ENCODE measurements at regions not wholly inside any gene's neighbourhood (a gene's known extent, or its start where the extent isn't known, plus 50 kb on each side); places are given as distances from the start of the nearest gene placed in this dataset.

- Mint-ChIP-seq H3K27ac (no peak overlapping the region), H3K4me3 (ENCODE audit: low read depth) (no peak overlapping the region), H3K9me3 (ENCODE audit: low read depth) (peaks cover 18% of the 10 kb centered on the region), H3K27me3 (no peaks in the 10 kb centered on the region), H3K4me1 (ENCODE audit: low read depth) (peaks cover 21% of the 10 kb centered on the region), H3K36me3 (ENCODE audit: insufficient read depth) (peaks cover 2% of the 10 kb centered on the region)
- TF ChIP-seq CTCF (IDR thresholded peaks at IDR 0.05; ENCODE audit: unreplicated experiment), result no peak
- DNase-seq (ENCODE audit: low spot score, unreplicated experiment), result no peak
These were observed 188.3 kb upstream of the SLC38A2 start for GRCh38 chr12:46560874-46561273.

- Mint-ChIP-seq H3K36me3 (ENCODE audit: insufficient read depth) (peaks cover 2% of the 10 kb centered on the region), H3K27ac (peak overlapping the region; percentile 22), H3K9me3 (ENCODE audit: low read depth) (peaks cover 12% of the 10 kb centered on the region), H3K27me3 (no peaks in the 10 kb centered on the region), H3K4me3 (ENCODE audit: low read depth) (no peak overlapping the region), H3K4me1 (ENCODE audit: low read depth) (peaks cover 21% of the 10 kb centered on the region)
- TF ChIP-seq CTCF (IDR thresholded peaks at IDR 0.05; ENCODE audit: unreplicated experiment), result no peak
- DNase-seq (ENCODE audit: low spot score, unreplicated experiment), result no peak
These were observed 187.5 kb upstream of the SLC38A2 start for GRCh38 chr12:46560089-46560488.

GRCh38 chr12:46559311-46559710 is 186.7 kb upstream of the SLC38A2 start:
- H3K27me3 Mint-ChIP-seq, result no peaks in the 10 kb centered on the region
- H3K4me3 Mint-ChIP-seq (ENCODE audit: low read depth), result no peak overlapping the region
- no peak overlapping the region for H3K27ac Mint-ChIP-seq
- H3K9me3 Mint-ChIP-seq (ENCODE audit: low read depth), result peaks cover 6% of the 10 kb centered on the region
- TF ChIP-seq CTCF (IDR thresholded peaks at IDR 0.05; ENCODE audit: unreplicated experiment), result no peak
- H3K4me1 Mint-ChIP-seq (ENCODE audit: low read depth), result peaks cover 21% of the 10 kb centered on the region
- no peak for DNase-seq (ENCODE audit: low spot score, unreplicated experiment)
- peaks cover under 1% of the 10 kb centered on the region for H3K36me3 Mint-ChIP-seq (ENCODE audit: insufficient read depth)

GRCh38 chr12:46558677-46559076 is 186.1 kb upstream of the SLC38A2 start:
- Mint-ChIP-seq H3K36me3 (ENCODE audit: insufficient read depth) (no peaks in the 10 kb centered on the region), H3K9me3 (ENCODE audit: low read depth) (peaks cover 4% of the 10 kb centered on the region), H3K4me3 (ENCODE audit: low read depth) (no peak overlapping the region), H3K4me1 (ENCODE audit: low read depth) (peaks cover 21% of the 10 kb centered on the region), H3K27me3 (no peaks in the 10 kb centered on the region), H3K27ac (no peak overlapping the region)
- no peak for DNase-seq (ENCODE audit: low spot score, unreplicated experiment)
- TF ChIP-seq CTCF (IDR thresholded peaks at IDR 0.05; ENCODE audit: unreplicated experiment), result no peak

- DNase-seq (ENCODE audit: low spot score, unreplicated experiment), result no peak
- H3K4me1 Mint-ChIP-seq (ENCODE audit: low read depth), result peaks cover 17% of the 10 kb centered on the region
- no peaks in the 10 kb centered on the region for H3K36me3 Mint-ChIP-seq (ENCODE audit: insufficient read depth)
- TF ChIP-seq CTCF (IDR thresholded peaks at IDR 0.05; ENCODE audit: unreplicated experiment), result no peak
- no peak overlapping the region for H3K4me3 Mint-ChIP-seq (ENCODE audit: low read depth)
- no peaks in the 10 kb centered on the region for H3K27me3 Mint-ChIP-seq
- H3K9me3 Mint-ChIP-seq (ENCODE audit: low read depth), result peaks cover 4% of the 10 kb centered on the region
- H3K27ac Mint-ChIP-seq, result no peak overlapping the region
These were observed 185.2 kb upstream of the SLC38A2 start for GRCh38 chr12:46557539-46558373.

Data from progenitor cell of endocrine pancreas (in vitro differentiated cells).